Epithelial cell of proximal tubule (primary cell): ENCODE measurements at regions not wholly inside any gene's neighbourhood (a gene's known extent, or its start where the extent isn't known, plus 50 kb on each side); places are given as distances from the start of the nearest gene placed in this dataset.

Source experiments
- DNase-seq: peaks from one replicate; pipeline ENCODE4 v3.0.0-alpha.2; 2011; ENCODE audit warnings: low read depth
- H3K4me3 ChIP-seq: 2 replicates; pipeline ENCODE4 v1.5.1; 2011; ENCODE audit warnings: low read depth, mild to moderate bottlenecking, low read length
- TF ChIP-seq, protein P1 (sequence below): conservative IDR thresholded peaks from 2 replicates; pipeline ENCODE4 v1.5.1; 2012; ENCODE audit warnings: low read depth, mild to moderate bottlenecking, low read length

DNA sequence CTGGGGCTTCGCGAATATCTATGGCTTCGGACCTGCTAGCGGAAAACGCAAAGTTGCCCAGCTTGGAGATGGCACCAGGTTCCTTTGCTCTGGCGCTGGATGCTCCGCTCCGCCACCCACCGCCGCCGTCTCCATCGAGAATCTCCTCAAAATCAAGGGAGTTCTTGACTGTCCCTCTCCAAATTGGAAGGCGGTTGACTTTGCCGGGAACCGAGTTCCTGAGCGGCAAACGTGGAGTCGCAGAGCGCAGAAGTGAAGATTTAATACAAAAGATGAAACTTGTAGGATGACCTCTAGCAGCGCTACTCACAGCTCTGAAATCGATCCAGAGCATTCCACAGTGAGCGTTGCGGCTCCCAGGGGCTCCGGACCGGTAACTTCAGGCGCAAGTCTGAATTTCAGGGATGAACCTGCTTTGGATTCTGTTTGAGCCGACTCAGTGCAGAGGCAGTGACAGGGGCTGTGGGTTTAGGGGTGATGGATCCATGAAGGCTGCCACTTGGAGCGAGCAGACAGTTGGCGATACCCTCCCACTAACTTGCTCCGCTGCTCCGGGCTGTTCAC, 1641.5 kb upstream of the C9orf72 start:
- peak overlapping the region; percentile 41 for H3K4me3 ChIP-seq
- DNase-seq, result no peak
- TF ChIP-seq, protein P1, sequence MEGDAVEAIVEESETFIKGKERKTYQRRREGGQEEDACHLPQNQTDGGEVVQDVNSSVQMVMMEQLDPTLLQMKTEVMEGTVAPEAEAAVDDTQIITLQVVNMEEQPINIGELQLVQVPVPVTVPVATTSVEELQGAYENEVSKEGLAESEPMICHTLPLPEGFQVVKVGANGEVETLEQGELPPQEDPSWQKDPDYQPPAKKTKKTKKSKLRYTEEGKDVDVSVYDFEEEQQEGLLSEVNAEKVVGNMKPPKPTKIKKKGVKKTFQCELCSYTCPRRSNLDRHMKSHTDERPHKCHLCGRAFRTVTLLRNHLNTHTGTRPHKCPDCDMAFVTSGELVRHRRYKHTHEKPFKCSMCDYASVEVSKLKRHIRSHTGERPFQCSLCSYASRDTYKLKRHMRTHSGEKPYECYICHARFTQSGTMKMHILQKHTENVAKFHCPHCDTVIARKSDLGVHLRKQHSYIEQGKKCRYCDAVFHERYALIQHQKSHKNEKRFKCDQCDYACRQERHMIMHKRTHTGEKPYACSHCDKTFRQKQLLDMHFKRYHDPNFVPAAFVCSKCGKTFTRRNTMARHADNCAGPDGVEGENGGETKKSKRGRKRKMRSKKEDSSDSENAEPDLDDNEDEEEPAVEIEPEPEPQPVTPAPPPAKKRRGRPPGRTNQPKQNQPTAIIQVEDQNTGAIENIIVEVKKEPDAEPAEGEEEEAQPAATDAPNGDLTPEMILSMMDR, result no peak

DNA sequence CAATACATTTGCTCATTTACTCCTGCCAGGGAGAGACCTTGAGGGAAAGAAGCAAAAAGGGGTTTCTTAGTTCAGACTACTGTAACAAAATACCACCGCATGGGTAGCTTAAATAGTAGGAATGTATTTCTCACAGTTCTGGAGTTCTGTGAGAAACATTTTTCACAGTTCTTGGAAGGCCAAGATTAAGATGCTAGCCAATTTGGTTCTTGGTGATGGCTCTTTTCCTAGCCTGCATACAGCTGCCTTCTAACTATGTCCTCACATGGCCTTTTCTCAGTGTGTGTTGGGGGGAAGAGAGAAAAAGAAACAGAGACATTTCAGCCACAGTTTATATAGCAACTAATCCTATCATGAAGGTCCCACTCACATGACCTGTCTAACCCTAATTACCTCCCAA, 1644.7 kb upstream of the C9orf72 start:
- TF ChIP-seq, protein P1, result no peak
- H3K4me3 ChIP-seq, result no peak overlapping the region
- DNase-seq, result no peak

DNA sequence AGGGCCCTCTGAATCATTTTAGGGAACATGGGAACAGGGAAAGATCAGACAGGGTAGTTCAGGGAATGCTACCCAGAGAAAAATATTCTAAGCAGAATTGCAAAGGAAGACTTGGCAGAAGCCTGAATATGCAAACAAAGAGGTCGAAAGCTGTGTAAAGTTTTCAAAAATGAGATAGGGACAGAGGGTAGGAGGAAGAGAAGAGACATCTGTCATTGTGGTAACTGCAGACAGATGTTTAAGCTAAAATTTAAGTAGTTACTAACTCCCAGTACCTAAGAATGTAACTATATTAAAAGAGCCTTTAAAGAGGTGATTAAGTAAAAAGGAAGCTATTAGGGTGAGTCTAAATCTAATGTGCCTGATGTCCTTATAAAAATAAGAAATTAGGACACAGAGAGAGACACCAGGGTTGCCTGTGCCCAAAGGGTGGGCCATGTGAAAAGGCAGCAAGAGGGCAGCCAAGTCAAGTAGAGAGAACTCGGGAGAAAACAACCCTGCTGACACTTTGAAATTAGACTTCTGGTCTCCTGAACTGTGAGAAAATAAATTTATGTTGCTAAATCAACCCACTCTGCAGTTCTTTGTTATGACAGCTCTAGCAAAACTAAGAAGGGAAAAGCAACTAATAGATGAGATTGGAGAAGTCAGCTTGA, 1647.4 kb upstream of the C9orf72 start:
- H3K4me3 ChIP-seq, result no peak overlapping the region
- no peak for DNase-seq
- TF ChIP-seq, protein P1, result no peak

DNA sequence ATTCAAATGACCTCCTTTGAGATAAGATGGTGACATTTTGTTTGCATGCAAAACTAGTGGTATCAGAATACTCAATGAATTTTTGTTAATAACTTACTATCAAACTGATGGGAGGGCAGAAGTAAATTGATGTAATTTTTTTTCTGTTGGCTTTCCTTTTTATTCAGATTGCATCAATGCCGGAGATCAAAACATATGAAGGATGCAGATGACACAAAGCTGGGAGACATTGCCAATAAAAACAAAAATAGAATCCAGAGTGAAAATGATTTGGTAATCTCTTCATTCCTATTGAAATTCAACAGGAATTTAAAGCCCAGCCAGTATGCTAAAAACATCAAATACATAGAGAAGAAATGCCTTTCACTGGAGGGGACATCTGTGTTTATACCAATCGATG, 1655.3 kb upstream of the C9orf72 start:
- TF ChIP-seq, protein P1, result no peak
- DNase-seq, result no peak
- H3K4me3 ChIP-seq, result no peak overlapping the region

DNA sequence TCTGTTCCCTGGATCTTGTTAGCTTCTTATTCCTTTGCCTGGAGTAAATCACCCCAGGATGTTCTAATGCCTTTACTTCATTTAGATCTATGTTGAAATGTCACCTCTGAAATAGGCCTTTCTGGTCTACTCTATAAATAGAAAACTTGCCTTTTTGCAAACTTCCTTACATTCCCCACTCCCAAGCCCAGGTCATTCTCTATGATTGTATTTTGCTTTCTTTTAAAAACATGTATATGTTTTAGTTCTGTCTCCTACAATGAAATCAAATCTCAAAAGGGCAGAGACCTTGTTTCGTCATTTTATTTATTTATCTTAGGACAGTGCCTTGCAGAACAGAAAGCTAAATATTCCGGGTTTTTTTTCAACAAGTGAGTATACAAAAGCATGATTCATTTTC, 1657.7 kb upstream of the C9orf72 start:
- no peak for DNase-seq
- TF ChIP-seq, protein P1, result no peak
- no peak overlapping the region for H3K4me3 ChIP-seq

DNA sequence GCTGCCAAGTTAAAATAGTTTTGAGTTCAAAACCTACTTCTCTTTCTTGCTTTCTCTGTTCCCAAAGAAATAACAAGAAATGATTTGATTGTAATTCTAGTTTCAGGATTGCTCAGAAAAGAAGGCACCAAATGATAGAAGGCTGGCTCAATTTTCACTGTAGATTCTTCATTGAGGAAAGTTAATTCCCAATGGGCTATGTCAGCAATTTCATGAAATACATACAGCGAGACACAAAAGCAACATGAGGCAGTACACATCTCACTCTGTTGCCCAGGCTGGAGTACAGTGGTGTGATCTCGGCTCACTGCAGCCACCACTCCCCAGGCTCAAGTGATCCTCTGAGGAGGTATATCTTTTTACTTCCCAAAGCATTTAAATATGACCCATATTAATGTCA, 1659.9 kb upstream of the C9orf72 start:
- H3K4me3 ChIP-seq, result no peak overlapping the region
- TF ChIP-seq, protein P1, result no peak
- DNase-seq, result no peak

DNA sequence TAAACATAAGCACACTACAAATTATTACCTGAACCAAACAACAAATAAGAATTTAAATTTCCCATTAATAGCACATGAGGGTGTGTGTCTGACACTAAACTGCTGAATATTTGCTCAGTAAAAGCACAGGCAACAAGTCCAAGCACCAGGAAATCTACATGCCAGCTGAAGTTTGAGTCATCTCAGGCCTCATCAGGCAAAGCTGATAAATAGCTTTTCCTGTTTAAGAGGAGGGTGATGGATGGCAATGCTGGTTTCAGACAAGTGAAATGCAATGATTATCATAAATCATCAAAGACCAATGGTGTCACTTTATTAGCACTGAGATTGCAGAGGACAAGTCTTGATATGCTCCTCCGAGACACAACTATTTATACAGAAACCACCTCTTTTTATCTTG, 1668.0 kb upstream of the C9orf72 start:
- H3K4me3 ChIP-seq, result no peak overlapping the region
- DNase-seq, result no peak
- TF ChIP-seq, protein P1, result no peak
